ES-I3 (cell line): ENCODE measurements at regions not wholly inside any gene's neighbourhood (a gene's known extent, or its start where the extent isn't known, plus 50 kb on each side); places are given as distances from the start of the nearest gene placed in this dataset.

Source experiments
- H3K36me3 ChIP-seq: 2 replicates; pipeline ENCODE4 v1.6.1; 2013; ENCODE audit warnings: mild to moderate bottlenecking, low read length, control low read depth, moderate library complexity; ENCODE audit not compliant: insufficient read depth
- H3K4me1 ChIP-seq: 2 replicates; pipeline ENCODE4 v1.6.1; 2013; ENCODE audit warnings: mild to moderate bottlenecking, control low read depth, low read length; ENCODE audit not compliant: insufficient read depth
- H3K9ac ChIP-seq: 2 replicates; pipeline ENCODE4 v1.6.1; 2013; ENCODE audit warnings: low read depth, mild to moderate bottlenecking, low read length, moderate library complexity
- H3K9me3 ChIP-seq: 2 replicates; pipeline ENCODE4 v1.6.1; 2013; ENCODE audit warnings: mild to moderate bottlenecking, low read length, moderate library complexity; ENCODE audit not compliant: control insufficient read depth, insufficient read depth

DNA sequence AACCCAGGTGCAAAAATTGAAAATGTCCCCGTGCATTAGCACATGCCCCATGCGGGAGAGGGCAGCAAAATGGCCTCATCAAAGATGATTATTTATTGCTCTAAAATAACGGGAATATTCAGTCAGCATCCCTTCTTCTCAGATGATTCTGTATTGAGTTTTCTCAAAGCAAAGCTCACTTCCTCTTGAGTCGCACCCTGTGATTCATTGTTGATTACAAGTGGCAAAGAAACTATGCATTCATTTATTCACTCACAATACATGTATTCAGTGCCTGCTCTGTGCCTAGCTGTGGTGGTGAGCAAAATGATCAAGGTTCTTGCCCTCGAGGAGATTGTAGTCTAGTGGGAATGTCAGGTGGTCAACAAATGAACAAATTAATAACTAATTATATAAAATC, 226.0 kb upstream of the KAZN start:
- no peak overlapping the region for H3K9ac ChIP-seq
- peaks cover 7% of the 10 kb centered on the region; the same call in 1 of the 2 replicates for H3K4me1 ChIP-seq
- no peaks in the 10 kb centered on the region; the same call in 1 of the 2 replicates for H3K9me3 ChIP-seq
- no peaks in the 10 kb centered on the region for H3K36me3 ChIP-seq

DNA sequence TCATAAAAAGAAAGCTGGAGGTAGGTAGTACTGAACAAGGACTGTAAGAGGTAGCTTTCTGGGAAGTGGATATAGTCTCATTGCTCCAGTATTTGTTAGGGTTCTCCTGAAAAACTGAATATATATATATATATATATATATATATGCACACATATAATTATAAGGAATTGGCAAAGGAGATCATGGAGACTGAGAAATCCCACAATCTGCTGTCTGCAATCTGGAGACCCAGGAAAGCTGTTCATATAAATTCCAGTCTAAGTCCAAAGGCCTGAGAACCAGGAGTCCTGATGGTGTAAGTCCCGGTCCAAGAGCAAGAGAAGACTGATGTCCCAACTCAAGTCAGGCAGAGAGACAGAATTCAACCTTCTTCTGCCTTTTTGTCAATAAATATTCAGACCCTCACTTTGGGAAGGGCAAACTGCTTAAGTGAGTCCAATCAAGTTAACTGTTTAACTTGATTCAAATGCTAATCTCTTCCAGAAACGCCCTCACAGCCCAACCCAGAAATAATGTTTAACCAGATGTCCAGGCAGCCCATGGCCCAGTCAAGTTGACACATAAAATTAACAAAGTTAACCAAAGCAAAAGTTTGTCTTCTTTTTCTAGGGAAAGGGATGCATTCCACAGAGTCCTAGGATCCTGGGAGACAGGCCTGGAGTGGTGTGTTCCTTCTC, 225.3 kb upstream of the KAZN start:
- Histone ChIP-seq H3K4me1 (peaks cover 7% of the 10 kb centered on the region; the same call in 1 of the 2 replicates), H3K9me3 (no peaks in the 10 kb centered on the region; the same call in 1 of the 2 replicates), H3K36me3 (no peaks in the 10 kb centered on the region), H3K9ac (no peak overlapping the region)

DNA sequence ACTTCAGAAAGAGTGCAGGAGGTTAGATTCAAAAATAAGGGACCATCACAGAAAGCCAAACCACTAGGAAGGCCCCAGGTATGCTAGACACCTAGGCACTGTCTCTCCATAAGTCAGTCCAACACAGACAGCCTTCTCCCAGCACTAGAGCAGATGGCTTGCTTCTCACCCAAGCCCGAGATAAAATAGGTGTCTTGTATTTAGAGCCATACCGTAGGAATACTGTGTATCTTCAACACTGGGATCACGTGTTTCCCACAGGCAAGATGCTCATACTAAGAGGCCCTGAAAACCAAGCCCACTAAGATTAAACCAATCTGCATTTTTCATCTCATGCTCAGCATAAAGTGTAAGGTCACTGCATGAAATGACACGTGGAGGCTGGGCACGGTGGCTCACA, 223.3 kb upstream of the KAZN start:
- no peaks in the 10 kb centered on the region for H3K4me1 ChIP-seq
- no peak overlapping the region for H3K9ac ChIP-seq
- H3K9me3 ChIP-seq: no peaks in the 10 kb centered on the region; the same call in 1 of the 2 replicates
- no peaks in the 10 kb centered on the region for H3K36me3 ChIP-seq

DNA sequence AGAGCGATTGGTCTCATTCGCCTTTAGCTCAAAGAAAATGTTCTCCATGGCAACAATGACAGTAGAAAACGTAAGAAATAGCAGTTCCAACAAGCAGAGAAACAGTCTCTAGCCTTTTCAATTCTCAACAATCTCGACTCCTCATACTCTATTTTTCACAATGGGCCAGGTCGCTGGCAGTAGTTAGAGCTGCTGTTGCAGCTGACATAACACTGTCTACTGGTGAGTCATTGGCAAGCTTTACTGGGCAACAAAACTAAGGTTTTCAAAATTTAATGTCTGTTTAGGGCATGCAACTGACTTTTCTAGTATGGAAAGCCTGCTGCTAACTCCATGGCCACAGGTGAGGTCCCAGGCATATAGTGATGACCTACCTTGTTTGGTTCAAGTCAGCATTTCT, 221.1 kb upstream of the KAZN start:
- Histone ChIP-seq H3K9me3 (no peaks in the 10 kb centered on the region; the same call in 1 of the 2 replicates), H3K4me1 (no peaks in the 10 kb centered on the region), H3K9ac (no peak overlapping the region), H3K36me3 (no peaks in the 10 kb centered on the region)

DNA sequence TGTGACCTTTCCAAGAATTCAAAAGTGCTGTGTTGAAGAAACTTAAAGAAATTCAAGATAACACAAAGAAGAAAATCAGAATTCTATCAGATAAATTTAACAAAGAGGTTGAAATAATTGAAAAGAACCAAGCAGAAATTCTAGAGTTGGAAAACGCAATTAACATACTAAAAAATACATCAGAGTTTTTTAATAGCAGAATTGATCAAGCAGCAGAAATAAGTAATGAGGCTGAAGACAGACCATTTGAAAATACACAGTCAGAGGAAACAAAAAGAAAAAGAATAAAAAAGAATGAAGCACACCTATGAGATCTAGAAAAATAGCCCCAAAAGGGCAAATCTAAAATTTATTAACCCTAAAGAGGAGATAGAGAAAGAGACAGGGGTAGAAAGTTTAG, 218.1 kb upstream of the KAZN start:
- Histone ChIP-seq H3K36me3 (no peaks in the 10 kb centered on the region), H3K9ac (no peak overlapping the region), H3K9me3 (no peaks in the 10 kb centered on the region; the same call in 1 of the 2 replicates), H3K4me1 (no peaks in the 10 kb centered on the region)

DNA sequence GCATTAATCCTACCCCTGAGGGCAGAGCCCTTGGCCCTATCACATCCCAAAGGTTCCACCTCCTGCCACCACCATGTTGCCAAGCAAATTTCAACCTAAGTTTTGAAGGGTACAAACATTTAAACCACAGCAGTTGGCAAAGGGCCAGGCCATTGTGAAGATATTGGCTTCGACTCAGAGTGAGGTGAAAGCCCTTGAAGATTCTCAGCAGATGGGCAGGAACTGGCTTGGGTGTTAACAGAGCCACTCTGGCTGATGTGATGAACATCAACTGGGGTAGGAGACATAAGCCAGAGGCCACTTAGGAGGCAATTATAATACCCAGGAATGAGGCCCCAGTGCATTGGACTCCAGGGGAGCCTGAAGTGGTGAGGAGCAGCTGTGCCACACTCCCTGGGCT, 207.7 kb upstream of the KAZN start:
- Histone ChIP-seq H3K36me3 (no peaks in the 10 kb centered on the region), H3K4me1 (no peaks in the 10 kb centered on the region), H3K9ac (no peak overlapping the region), H3K9me3 (no peaks in the 10 kb centered on the region; the same call in none of the 2 replicates)

DNA sequence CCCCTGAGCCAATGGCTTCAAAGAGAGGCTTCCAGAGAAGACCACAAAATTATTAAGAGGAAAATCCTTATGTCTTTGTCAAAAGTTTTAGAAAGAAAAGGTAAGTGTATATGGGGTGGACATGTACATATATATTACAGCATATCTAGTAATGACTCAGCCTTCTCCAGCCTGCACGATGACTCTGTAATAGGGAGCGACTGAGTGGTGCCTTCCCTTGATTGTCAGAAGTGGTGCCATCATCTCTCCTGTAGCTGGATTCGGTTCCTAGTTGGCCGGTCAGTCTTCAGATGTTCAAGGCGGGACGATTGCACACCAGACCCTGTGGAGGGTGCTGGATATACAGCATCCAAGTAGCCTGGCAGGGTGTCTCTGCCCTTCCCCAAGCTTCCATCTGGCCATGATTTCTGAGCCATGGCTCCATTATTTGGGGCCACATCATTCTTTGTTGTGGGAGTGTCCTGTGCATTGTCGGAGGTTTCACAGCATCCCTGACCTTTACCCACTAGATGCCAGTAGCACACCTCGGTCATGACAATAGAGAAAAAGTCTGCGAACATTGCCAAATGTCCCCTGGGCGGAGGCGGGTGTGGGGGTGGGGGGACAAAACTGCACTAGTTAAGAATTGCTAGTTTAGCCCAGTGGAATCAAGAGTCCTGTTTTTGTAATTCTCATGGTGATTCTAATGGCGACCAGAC, 206.2 kb upstream of the KAZN start:
- no peak overlapping the region for H3K9ac ChIP-seq
- no peaks in the 10 kb centered on the region; the same call in none of the 2 replicates for H3K9me3 ChIP-seq
- no peaks in the 10 kb centered on the region for H3K4me1 ChIP-seq
- H3K36me3 ChIP-seq: no peaks in the 10 kb centered on the region

DNA sequence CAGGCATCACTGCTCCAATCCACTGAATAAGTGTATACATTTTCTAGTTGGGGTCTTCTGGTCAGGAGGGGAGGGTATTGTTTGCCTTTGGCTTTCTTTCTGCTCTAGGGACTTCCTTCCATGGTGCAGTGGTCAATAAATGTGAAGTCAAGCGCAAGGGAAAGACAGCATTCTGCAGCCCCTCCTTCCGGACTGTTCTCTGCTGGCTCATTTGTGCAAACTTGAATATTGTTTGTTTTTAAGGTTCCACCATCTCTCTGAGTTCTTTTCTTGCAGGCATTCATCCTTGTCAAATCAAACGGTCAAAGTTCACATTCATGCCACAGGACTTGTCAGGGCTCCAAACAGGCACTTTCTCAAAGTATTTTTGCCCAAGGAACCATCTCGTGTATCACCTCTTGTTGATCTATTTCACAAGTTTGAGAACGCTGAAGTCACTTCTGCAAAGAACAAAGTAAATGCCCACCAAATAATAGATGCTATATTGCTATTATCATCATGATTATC, 205.6 kb upstream of the KAZN start:
- H3K9ac ChIP-seq: no peak overlapping the region
- H3K4me1 ChIP-seq: no peaks in the 10 kb centered on the region
- no peaks in the 10 kb centered on the region for H3K36me3 ChIP-seq

DNA sequence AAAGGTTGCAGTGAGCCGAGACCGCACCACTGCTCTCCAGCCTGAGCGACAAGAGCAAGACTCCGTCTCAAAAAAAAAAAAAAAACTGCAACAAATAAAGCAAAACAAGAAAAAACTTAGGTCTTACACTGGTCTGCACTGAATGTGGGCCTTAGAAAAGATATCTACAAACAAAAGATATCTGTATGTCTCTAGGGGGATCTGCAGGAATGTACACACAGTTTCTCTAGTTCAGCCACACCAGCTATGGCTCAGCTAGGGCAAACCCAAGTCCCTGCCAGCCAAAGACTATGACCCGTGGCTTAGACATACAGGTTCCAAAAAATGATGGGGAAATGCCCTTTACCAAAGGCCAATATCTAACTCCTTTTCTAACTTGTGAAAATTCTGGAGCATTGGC, 202.4 kb upstream of the KAZN start:
- Histone ChIP-seq H3K36me3 (no peaks in the 10 kb centered on the region), H3K4me1 (no peaks in the 10 kb centered on the region), H3K9ac (no peak overlapping the region), H3K9me3 (no peaks in the 10 kb centered on the region)

More for the DNA sequence above, 205.6 kb upstream of the KAZN start:
- H3K9me3 ChIP-seq: no peaks in the 10 kb centered on the region; the same call in none of the 2 replicates

DNA sequence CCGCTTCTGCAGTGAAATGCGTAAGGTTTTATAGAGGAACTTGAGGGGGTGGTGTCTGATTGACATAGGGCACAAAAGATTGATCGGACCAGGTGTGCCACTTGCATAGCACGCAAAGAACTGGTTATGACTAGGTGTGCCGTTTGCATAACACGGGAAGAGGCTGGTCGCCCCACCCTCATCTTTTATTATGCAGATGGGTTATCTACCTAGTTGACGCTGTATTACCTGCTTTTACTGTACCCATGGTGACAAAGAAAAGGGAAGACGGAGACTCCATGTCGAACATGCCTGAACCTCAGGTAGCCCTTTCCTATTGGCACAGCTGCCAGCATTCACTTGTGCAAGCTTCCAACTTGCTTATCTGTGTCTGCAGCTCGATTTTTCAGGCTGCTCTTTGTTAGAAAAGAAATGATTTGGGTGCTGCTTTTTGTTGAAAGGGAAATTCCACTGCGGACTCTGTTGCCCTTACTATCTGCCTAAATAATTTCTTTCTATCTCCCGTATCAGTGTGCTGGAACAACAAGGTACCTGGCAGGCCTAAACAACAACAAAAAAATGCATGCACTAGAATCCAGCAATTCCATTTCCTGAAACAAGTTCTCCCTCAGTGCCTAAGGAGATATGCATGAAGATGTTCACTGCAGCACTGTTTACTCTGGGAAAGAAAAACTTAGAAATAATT, 194.4 kb upstream of the KAZN start:
- H3K4me1 ChIP-seq: peaks cover 8% of the 10 kb centered on the region
- no peaks in the 10 kb centered on the region for H3K36me3 ChIP-seq
- H3K9ac ChIP-seq: no peak overlapping the region
- H3K9me3 ChIP-seq: no peaks in the 10 kb centered on the region

DNA sequence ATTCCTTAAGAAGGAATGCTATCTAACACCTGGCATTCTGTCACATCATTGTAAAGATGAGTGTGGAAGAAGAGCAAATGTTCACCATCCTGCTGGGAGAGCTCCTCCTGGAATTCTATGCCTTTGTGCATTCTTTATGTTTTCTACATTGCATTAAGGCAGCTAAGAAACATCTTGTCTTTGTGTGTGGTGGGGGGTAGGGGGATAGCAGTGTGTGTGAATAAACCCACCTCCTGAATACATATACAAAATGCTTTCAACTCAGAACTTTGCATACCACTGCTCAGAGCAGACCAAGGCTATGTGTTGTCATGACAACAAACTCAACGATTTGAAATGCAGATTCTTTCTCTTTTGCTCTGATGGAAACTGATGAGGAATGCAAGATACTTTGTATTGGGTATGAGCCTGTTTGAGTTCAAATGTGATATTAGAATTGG, 193.6 kb upstream of the KAZN start:
- peaks cover 8% of the 10 kb centered on the region for H3K4me1 ChIP-seq
- H3K36me3 ChIP-seq: no peaks in the 10 kb centered on the region
- H3K9me3 ChIP-seq: no peaks in the 10 kb centered on the region
- no peak overlapping the region for H3K9ac ChIP-seq

DNA sequence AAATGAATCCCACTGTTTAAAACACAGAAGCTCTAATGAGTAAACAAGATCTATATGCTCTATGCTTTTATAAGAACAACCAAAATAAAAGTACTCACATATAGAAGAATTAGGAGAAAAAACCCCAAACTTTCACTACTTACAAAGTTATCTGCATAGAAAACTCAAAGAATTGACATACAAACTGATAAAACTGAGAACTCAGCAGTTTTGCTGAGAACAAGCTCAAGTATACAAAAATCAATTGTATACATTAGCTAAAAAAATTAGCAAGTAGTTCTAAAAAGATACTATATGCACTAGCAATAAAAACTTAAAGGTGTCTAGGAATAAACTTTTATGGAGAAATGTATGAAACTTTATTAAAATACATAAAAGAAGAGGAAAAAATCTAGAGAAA, 186.2 kb upstream of the KAZN start:
- Histone ChIP-seq H3K9me3 (no peaks in the 10 kb centered on the region), H3K4me1 (peaks cover 4% of the 10 kb centered on the region; the same call in 1 of the 2 replicates), H3K36me3 (no peaks in the 10 kb centered on the region), H3K9ac (no peak overlapping the region)

DNA sequence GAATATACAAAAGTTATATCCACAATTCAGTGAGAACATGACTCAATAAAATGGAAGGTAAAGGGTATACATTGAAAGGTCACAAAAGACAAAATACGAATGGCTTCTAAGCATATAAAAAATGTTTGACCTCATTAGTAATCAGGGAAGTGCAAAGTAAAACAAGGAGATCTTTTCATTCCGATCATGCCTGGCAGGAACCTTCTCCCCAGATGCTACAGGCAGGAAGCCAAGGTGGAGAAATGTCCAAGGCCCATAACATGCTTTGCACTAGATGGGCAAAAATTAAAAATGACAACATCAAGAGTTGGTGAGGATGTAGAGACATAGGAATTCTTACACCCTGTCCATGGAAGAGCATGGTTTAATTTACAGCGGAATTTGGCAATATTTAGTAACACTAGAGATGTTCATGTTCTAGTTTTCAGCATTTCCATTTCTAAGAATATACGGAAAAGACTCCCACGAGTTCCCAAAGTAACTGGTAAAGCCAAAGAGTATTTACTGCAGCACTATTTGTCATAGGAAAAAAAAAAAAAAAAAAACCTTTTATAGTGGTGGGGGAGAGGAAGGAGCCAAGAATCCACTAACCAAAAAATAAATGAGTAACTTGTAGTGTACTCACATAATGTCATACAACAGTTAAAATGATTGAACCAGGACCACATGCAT, 184.5 kb upstream of the KAZN start:
- H3K36me3 ChIP-seq: no peaks in the 10 kb centered on the region
- H3K4me1 ChIP-seq: peaks cover 4% of the 10 kb centered on the region; the same call in 1 of the 2 replicates
- no peak overlapping the region for H3K9ac ChIP-seq
- no peaks in the 10 kb centered on the region for H3K9me3 ChIP-seq

DNA sequence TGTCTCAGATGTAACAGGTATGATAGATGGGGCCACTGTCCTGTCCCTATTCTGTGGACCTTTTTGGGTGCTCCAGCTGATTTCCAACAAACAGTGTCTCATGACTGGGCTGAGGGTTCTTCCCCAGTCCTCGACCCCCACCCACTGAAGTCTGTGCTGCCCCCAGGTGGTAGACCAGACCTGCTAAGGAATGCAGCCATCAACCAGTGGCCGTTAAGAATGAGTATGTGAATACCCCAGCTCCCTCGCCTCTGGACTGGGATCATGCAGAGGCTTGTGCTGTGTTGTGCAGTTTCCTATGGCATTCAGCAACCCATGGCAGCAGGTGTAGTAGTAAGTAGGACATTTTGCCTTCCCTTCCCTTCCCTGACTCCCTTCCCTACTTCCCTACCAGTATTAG, 183.1 kb upstream of the KAZN start:
- Histone ChIP-seq H3K9me3 (no peaks in the 10 kb centered on the region), H3K4me1 (peaks cover 4% of the 10 kb centered on the region; the same call in 1 of the 2 replicates), H3K36me3 (no peaks in the 10 kb centered on the region), H3K9ac (no peak overlapping the region)
